Gastrocnemius medialis (tissue), 4 donors: ENCODE measurements at regions not wholly inside any gene's neighbourhood (a gene's known extent, or its start where the extent isn't known, plus 50 kb on each side); places are given as distances from the start of the nearest gene placed in this dataset.

Experiments
- ATAC-seq, 2 donors: fragments of 150-250 bp; one replicate each; pipeline ENCODE4 v1.9.1; 2016
- DNase-seq, 2 donors: peaks; one replicate each; pipeline ENCODE4 v3.0.0-alpha.2; 2019
- H3K27ac ChIP-seq, 4 donors: fragments of 200-600 bp; sonication (generic); 1 replicate in 1 of 4; 2 replicates in 3 of 4; pipeline ENCODE4 v1.5.1; 2016 to 2018; ENCODE audit warnings: mild to moderate bottlenecking in 2 of 4, moderate library complexity in 1 of 4
- H3K27me3 ChIP-seq, 3 donors: fragments of 200-600 bp; sonication (generic) in 2 of 3; 1 replicate in 1 of 3; 2 replicates in 2 of 3; pipeline versions ENCODE4 v1.5.1 to v1.6.0; 2016 to 2019; ENCODE audit warnings: mild to moderate bottlenecking in 1 of 3, moderate library complexity in 1 of 3
- H3K36me3 ChIP-seq, 2 donors: fragments of 200-600 bp; sonication (generic) in 1 of 2; one replicate each; pipeline ENCODE4 v1.5.1; 2017 to 2018
- H3K4me1 ChIP-seq, 2 donors: fragments of 200-600 bp; sonication (generic) in 1 of 2; one replicate each; pipeline ENCODE4 v1.5.1; 2016 to 2017; ENCODE audit warnings: mild to moderate bottlenecking in 2 of 2
- H3K4me3 ChIP-seq, 4 donors: fragments of 200-600 bp; sonication (generic) in 3 of 4; 1 replicate in 1 of 4; 2 replicates in 3 of 4; pipeline ENCODE4 v1.5.1; 2016 to 2019; ENCODE audit warnings: mild to moderate bottlenecking in 2 of 4
- H3K9me3 ChIP-seq, 3 donors: fragments of 200-600 bp; sonication (generic) in 2 of 3; 1 replicate in 1 of 3; 2 replicates in 2 of 3; pipeline ENCODE4 v1.5.1; 2016 to 2019
- CTCF ChIP-seq, 5 experiments: fragments of 450-650 bp in 3 of 5; fragments of 200-600 bp in 2 of 5; sonication (generic) in 2 of 5; IDR thresholded peaks in 4 of 5; conservative IDR thresholded peaks in 1 of 5; 1 replicate in 4 of 5; 2 replicates in 1 of 5; pipeline ENCODE4 v1.5.1; 2016 to 2019; ENCODE audit warnings: antibody characterized with exemption in 5 of 5, mild to moderate bottlenecking in 3 of 5, moderate library complexity in 3 of 5
- POLR2A ChIP-seq, 2 donors: fragments of 450-650 bp; IDR thresholded peaks; one replicate each; pipeline ENCODE4 v1.6.1; 2017; ENCODE audit warnings: antibody characterized with exemption in 2 of 2, mild to moderate bottlenecking in 2 of 2, moderate library complexity in 2 of 2
- in situ Hi-C, 4 donors: fragments of 200-750 bp; cut with MboI; loops; one replicate each; pipeline versions ENCODE4 v1.15.0 to v1.8.0; 2017; ENCODE audit warnings: low sequenced_read_pairs in 4 of 4
- intact Hi-C: fragments of 100-400 bp; cut with DNase I; formaldehyde crosslinking; loops from one replicate; pipeline ENCODE4 v1.15.1; 2023; ENCODE audit warnings: low total_unique reads

- ATAC-seq, result no peak
- no peak overlapping the region for H3K4me3 ChIP-seq
- H3K4me1 ChIP-seq, result no peaks in the 10 kb centered on the region
- in situ Hi-C loops (no loop called here), intact Hi-C loops (no loop called here)
- no peak for TF ChIP-seq CTCF (IDR thresholded peaks at IDR 0.05 in 4 of 5, conservative IDR thresholded peaks at IDR 0.05 in 1 of 5)
- no peak for TF ChIP-seq POLR2A (IDR thresholded peaks at IDR 0.05)
- no peaks in the 10 kb centered on the region for H3K9me3 ChIP-seq
- H3K36me3 ChIP-seq, result no peaks in the 10 kb centered on the region
- no peak for DNase-seq
- H3K27ac ChIP-seq, result no peak overlapping the region
- no peaks in the 10 kb centered on the region for H3K27me3 ChIP-seq
Measured at GRCh38 chr10:33057620-33058019, 99.6 kb upstream of the ITGB1 start.

GRCh38 chr10:33056828-33057596 is 99.0 kb upstream of the ITGB1 start:
- in situ Hi-C loops, result no loop called here
- DNase-seq (no peak), ATAC-seq (no peak)
- intact Hi-C loops, result no loop called here
- H3K4me3 ChIP-seq, result no peak overlapping the region
- H3K27ac ChIP-seq, result no peak overlapping the region
- TF ChIP-seq CTCF (IDR thresholded peaks at IDR 0.05 in 4 of 5, conservative IDR thresholded peaks at IDR 0.05 in 1 of 5) (no peak), POLR2A (IDR thresholded peaks at IDR 0.05) (no peak)
- H3K9me3 ChIP-seq, result no peaks in the 10 kb centered on the region
- no peaks in the 10 kb centered on the region for H3K4me1 ChIP-seq
- no peaks in the 10 kb centered on the region for H3K27me3 ChIP-seq
- H3K36me3 ChIP-seq, result no peaks in the 10 kb centered on the region

- Histone ChIP-seq H3K27ac (no peak overlapping the region), H3K9me3 (no peaks in the 10 kb centered on the region), H3K4me3 (no peak overlapping the region), H3K4me1 (no peaks in the 10 kb centered on the region), H3K36me3 (no peaks in the 10 kb centered on the region), H3K27me3 (no peaks in the 10 kb centered on the region)
- TF ChIP-seq CTCF (IDR thresholded peaks at IDR 0.05 in 4 of 5, conservative IDR thresholded peaks at IDR 0.05 in 1 of 5) (no peak), POLR2A (IDR thresholded peaks at IDR 0.05) (no peak)
- intact Hi-C loops, result no loop called here
- ATAC-seq, result no peak
- in situ Hi-C loops, result no loop called here
- DNase-seq, result no peak
Measured at GRCh38 chr10:33055625-33056024, 97.6 kb upstream of the ITGB1 start.

GRCh38 chr10:33052915-33053810 is 95.1 kb upstream of the ITGB1 start:
- H3K27me3 ChIP-seq, result no peaks in the 10 kb centered on the region
- no peak overlapping the region for H3K27ac ChIP-seq
- no peaks in the 10 kb centered on the region for H3K36me3 ChIP-seq
- no peaks in the 10 kb centered on the region for H3K4me1 ChIP-seq
- DNase-seq (no peak), ATAC-seq (no peak)
- intact Hi-C loops (no loop called here), in situ Hi-C loops (no loop called here)
- no peak overlapping the region for H3K4me3 ChIP-seq
- no peak for TF ChIP-seq CTCF (IDR thresholded peaks at IDR 0.05 in 4 of 5, conservative IDR thresholded peaks at IDR 0.05 in 1 of 5)
- no peak for TF ChIP-seq POLR2A (IDR thresholded peaks at IDR 0.05)
- H3K9me3 ChIP-seq, result no peaks in the 10 kb centered on the region
